K562 (cell line): ENCODE measurements at regions not wholly inside any gene's neighbourhood (a gene's known extent, or its start where the extent isn't known, plus 50 kb on each side); places are given as distances from the start of the nearest gene placed in this dataset.

Source experiments
- ATF7 ChIP-seq: fragments of 450-650 bp; IDR thresholded peaks from 2 replicates; pipeline ENCODE4 v1.7.1; 2014; ENCODE audit warnings: mild to moderate bottlenecking, moderate library complexity
- CXXC5 ChIP-seq: fragments of 250-450 bp; sonication (Bioruptor Pico); IDR thresholded peaks from 2 replicates; pipeline ENCODE4 v1.8.0; 2022; ENCODE audit warnings: inconsistent platforms, mild to moderate bottlenecking, moderate library complexity
- E2F3 ChIP-seq: fragments of 250-450 bp; sonication (Bioruptor Pico); IDR thresholded peaks from 2 replicates; pipeline ENCODE4 v1.4.0; 2020; ENCODE audit warnings: mild to moderate bottlenecking
- E2F4 ChIP-seq: sonication (generic); formaldehyde crosslinking; IDR thresholded peaks from 2 replicates; pipeline ENCODE4 v1.8.0; 2022; ENCODE audit warnings: mild to moderate bottlenecking, low read depth, missing genetic modification reagents
- GABPB1 ChIP-seq: sonication (generic); formaldehyde crosslinking; IDR thresholded peaks from 2 replicates; pipeline ENCODE4 v1.8.0; 2022; ENCODE audit warnings: mild to moderate bottlenecking, missing genetic modification reagents
- KAT7 ChIP-seq: sonication (generic); formaldehyde crosslinking; IDR thresholded peaks from 2 replicates; pipeline ENCODE4 v1.8.0; 2022; ENCODE audit warnings: missing genetic modification reagents, mild to moderate bottlenecking, borderline replicate concordance
- NR4A1 ChIP-seq, 2 experiments: fragments of 250-450 bp in 1 of 2; fragments of 450-650 bp in 1 of 2; sonication (Bioruptor Pico) in 1 of 2; IDR thresholded peaks; 2 replicates each; pipeline versions ENCODE4 v1.4.0 to v1.6.1; 2016 to 2020; ENCODE audit warnings: mild to moderate bottlenecking in 2 of 2, missing compliant biosample characterization in 1 of 2, missing genetic modification characterization in 1 of 2, moderate library complexity in 1 of 2
- RBBP5 ChIP-seq: fragments of 200-600 bp; sonication (generic); IDR thresholded peaks from 2 replicates; pipeline ENCODE4 v1.6.1; 2012; ENCODE audit warnings: borderline replicate concordance, mild to moderate bottlenecking, low read length, control low read depth, inconsistent platforms; ENCODE audit not compliant: insufficient read depth, poor library complexity, severe bottlenecking
- SPI1 ChIP-seq: IDR thresholded peaks from 2 replicates; pipeline ENCODE4 v1.6.1; 2011; ENCODE audit warnings: low read depth, low read length, control low read depth, borderline replicate concordance
- TBL1XR1 ChIP-seq, 2 experiments: IDR thresholded peaks; 2 replicates each; pipeline ENCODE4 v1.6.1; 2012; ENCODE audit warnings: improper control_type of control experiment in 2 of 2, low read length in 2 of 2, mild to moderate bottlenecking in 1 of 2
- TBP ChIP-seq: optimal IDR thresholded peaks from 2 replicates; pipeline ENCODE3; 2011; ENCODE audit warnings: low read depth, low read length, improper control_type of control experiment
- ZC3H11A ChIP-seq: IDR thresholded peaks from 2 replicates; pipeline ENCODE4 v1.6.1; 2012; ENCODE audit warnings: low read depth, low read length, improper control_type of control experiment
- ZNF518B ChIP-seq: fragments of 250-450 bp; sonication (Bioruptor Pico); IDR thresholded peaks from 2 replicates; pipeline ENCODE4 v1.5.0; 2021; ENCODE audit warnings: mild to moderate bottlenecking, moderate library complexity
- ZNF592 ChIP-seq: fragments of 450-650 bp; IDR thresholded peaks from 2 replicates; pipeline ENCODE4 v1.6.1; 2017; ENCODE audit warnings: antibody characterized with exemption, mild to moderate bottlenecking
- TF ChIP-seq, protein P1 (sequence below): fragments of 250-450 bp; sonication (Bioruptor Pico); IDR thresholded peaks from 2 replicates; pipeline ENCODE4 v1.4.0; 2020; ENCODE audit warnings: mild to moderate bottlenecking, moderate library complexity, borderline replicate concordance

GRCh38 chr9:101840694-101841188 lies 102.3 kb upstream of the GRIN3A start (continued):
- TF ChIP-seq E2F3 (CRISPR knock-in tag) (no peak), ZNF592 (no peak), TBP (peak; percentile 40), NR4A1 (CRISPR knock-in tag; IDR thresholded peaks at IDR 0.05) (no peak), NR4A1 (tag; IDR thresholded peaks at IDR 0.05) (peak; percentile 69; the same call in 1 of the 2 replicates), TBL1XR1 (IDR thresholded peaks at IDR 0.05; ENCODE audit: low read length in 2 of 2) (peak in 1 of 2 experiments; percentile 98; a peak in 2 of 4 replicates), ZNF518B (CRISPR knock-in tag) (no peak), GABPB1 (CRISPR knock-in tag) (0 out of 2 replicates have a peak, but pooled peaks have one; percentile 32), CXXC5 (CRISPR knock-in tag) (peak; percentile 54), ZC3H11A (no peak), RBBP5 (peak; percentile 48), ATF7 (peak; percentile 91), E2F4 (CRISPR knock-in tag) (no peak), SPI1 (no peak), KAT7 (CRISPR knock-in tag) (no peak)
- TF ChIP-seq, protein P1, sequence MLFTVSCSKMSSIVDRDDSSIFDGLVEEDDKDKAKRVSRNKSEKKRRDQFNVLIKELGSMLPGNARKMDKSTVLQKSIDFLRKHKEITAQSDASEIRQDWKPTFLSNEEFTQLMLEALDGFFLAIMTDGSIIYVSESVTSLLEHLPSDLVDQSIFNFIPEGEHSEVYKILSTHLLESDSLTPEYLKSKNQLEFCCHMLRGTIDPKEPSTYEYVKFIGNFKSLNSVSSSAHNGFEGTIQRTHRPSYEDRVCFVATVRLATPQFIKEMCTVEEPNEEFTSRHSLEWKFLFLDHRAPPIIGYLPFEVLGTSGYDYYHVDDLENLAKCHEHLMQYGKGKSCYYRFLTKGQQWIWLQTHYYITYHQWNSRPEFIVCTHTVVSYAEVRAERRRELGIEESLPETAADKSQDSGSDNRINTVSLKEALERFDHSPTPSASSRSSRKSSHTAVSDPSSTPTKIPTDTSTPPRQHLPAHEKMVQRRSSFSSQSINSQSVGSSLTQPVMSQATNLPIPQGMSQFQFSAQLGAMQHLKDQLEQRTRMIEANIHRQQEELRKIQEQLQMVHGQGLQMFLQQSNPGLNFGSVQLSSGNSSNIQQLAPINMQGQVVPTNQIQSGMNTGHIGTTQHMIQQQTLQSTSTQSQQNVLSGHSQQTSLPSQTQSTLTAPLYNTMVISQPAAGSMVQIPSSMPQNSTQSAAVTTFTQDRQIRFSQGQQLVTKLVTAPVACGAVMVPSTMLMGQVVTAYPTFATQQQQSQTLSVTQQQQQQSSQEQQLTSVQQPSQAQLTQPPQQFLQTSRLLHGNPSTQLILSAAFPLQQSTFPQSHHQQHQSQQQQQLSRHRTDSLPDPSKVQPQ (CRISPR knock-in tag) = no peak
